NCI-H524 treated with DMSO at 0.1 percent for 48 hours (cell line): ENCODE measurements at regions not wholly inside any gene's neighbourhood (a gene's known extent, or its start where the extent isn't known, plus 50 kb on each side); places are given as distances from the start of the nearest gene placed in this dataset.

ENCODE experiments used
- DNase-seq: peaks from one replicate; lab custom pipeline; 2025; lab: John Stamatoyannopoulos, UW

DNA sequence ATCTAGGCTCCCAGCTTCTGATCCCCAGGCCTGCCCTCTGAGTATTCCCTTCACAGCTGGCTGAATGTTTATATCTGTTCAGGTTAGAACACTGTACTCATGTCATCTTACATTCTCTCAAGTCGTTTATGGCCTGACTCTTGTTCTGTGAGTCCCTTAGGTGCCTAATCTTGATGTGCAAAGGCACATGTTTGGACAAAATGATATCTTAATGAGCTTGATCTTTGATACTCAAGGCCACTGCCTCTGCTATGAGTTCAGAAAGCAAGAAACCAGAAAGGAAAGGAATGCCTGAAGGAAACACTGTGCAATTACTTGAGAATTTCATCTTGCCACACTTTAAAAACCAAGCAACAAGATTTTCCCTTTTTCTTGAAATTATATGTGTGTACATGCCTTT lies 391.8 kb upstream of the ZNF608 start:
- DNase-seq, result no peak

DNA sequence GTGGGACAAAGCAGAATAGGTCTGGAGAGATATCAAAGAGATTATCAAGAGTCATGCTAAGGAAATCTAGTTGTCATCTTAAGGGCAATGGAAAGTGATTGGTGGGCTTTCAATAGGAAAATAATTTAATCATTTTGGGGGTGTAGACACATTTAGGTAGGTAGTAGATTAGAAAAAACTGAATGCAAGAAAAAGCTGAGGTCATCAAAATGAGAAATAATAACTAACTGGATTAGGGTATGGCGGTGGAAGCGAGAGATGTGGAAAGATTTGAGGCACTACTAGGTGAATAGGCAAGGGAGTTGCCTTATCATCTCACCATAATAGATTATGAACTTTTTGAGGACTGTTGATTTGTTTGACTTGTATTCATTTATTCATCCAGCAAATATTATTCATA lies 393.2 kb upstream of the ZNF608 start:
- no peak for DNase-seq

GRCh38 chr5:125140220-125140619 lies 393.8 kb upstream of the ZNF608 start:
- DNase-seq, result no peak

DNA sequence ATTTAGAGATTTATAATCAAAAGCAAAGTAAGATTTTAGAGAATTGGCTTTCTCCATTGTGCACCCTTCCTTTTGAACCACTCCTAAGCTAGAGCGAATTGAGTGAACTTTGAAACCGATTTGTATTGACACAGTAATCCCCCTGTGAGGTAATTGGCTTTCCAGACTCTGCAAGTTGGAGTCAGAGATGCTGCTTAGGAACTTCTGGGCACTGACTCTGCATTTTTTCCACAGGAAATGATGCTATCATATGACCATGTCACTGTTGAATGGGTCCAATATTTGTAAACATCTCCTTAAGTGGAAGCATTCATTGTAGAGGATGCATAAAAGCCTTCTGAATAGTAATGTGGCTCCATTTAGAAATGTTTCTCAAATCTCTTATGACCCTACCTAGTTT lies 394.4 kb upstream of the ZNF608 start:
- no peak for DNase-seq

DNA sequence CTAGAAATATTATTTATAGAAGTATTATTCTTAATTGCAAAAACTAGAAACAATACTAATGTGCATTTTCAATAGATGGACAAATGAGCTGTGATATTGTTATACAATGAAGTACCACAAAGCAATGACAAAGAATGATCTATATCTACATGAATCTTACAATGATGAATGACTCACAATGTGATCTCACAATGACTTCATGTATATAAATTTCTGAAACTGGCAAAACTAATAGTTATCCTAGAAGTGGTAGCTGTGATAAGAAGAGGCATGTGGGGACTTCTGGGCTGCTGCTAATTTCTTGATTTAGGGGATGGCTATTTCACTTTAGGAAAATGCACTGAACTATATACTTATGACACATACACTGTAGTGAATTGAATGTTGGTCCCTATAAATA lies 396.0 kb upstream of the ZNF608 start:
- DNase-seq, result no peak

DNA sequence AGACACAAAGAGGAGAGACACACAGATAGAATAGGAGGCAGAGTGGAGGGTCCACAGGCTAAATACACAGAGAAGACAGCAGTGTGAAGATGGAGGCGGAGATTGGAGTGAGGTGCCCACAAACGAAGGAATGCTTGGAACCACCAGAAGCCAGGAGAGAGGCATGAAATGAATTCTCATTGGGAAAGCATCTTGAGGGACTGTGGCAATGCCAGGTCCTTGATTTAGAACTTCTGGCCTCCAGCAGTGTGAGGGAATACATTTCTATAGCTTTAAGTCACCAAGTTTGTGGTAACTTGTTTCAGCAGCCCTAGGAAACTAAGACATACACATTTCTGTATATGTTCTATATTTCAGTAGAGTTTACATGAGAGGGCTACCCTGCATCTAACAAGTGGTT lies 396.6 kb upstream of the ZNF608 start:
- DNase-seq, result no peak

GRCh38 chr5:125148076-125148475 lies 401.6 kb upstream of the ZNF608 start:
- no peak for DNase-seq

DNA sequence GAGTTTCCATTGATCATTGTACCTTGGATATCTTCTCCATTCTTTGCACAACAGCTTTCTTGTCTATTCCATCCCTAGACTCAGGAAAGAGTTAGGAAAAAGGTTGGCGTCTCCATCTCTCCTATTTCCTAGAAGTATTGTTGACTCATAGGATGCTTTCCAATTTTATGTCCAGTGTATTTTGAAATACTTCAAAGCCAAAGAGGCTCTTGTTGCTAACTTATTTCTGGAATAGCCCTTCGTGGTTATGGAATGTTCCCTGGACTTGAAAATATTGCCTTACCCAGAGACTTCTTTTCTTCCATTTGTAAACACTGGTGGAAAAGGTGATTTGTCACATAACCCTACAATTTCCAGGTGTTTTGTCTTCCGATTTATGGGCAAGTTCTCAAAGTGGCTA lies 402.3 kb upstream of the ZNF608 start:
- DNase-seq, result no peak

DNA sequence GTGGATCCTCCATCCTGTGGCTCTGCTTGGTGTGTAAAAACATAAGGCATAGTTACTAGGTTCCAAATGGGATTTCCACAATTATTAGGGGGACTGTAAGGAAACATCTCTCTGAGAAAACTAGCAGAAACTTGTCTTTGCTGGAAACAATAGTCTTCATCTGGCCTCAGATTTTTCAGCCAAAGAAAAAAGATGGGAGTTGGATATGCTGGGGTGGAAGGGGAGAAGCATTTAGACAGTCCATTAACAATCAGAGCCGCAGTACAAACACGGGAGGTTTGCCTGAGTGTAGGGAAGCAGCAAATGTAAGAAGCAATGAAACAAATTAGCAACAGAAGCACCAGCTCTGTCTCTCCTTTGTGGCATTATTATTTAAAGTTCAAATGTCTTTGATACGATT lies 402.7 kb upstream of the ZNF608 start:
- DNase-seq, result no peak

DNA sequence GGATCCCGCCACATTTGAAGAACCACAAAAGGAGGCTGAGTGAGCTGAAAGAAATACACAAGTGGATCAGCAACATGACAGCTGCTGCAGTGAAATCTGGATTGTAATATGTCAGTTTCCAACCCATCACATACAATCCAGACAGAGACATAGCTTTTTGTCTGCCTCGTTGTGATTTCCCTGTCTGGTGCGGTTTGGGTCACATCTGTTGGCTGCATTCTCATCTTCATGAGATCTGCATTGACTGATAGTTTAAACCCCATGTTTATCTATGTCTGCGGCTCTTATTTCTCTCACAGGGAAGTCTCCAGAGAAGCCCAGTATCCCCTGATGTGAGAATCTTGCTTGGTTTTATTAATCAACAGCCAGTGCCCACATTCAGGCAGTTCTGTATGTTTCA lies 403.1 kb upstream of the ZNF608 start:
- no peak for DNase-seq

DNA sequence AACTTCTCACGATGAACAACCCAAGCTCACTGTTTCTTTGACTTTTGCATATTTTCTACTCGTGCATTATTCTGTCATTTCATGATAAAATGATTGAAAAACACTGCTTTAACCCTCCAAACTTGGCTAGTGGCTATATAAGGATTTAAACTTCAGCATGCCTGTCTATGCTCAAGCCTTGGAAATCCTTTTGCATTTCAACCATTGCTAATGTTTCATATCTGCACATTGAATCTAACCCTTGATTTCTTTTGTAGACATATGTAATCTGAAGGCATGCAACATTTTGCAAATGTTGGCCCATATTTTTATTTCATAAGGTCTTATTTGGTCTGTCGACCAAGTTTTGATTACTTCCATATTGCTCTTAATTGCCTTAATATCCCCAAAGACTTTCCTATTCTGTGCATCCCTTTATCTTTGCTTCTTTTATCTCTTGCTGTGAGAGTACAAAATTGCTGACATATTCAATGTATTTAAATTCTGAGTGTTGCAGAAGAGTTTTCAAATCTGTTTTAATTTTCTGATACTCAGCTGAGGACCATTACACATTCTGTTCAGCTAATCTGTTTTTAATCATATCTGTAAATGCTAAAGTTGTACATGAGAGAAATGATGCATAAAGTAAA lies 403.7 kb upstream of the ZNF608 start:
- no peak for DNase-seq

- no peak for DNase-seq
Observed at GRCh38 chr5:125151150-125151900, 404.9 kb upstream of the ZNF608 start.

DNA sequence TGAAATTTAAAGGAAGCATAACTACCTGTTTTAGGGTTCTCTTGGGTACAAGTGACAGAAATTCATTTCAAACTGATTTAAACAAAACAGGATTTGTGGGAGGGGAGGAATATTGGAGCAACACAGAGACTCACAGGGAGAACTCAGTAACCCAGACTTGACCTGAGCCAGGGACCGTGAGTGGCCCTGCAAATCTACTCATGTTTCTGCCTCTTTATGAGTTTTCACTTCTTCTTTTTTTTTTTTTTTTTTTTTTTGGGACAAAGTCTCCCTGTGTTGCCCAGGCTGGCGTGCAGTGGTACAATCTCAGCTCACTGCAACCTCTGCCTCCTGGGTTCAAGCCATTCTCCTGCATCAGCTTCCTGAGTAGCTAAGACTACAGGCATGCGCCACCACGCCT lies 405.6 kb upstream of the ZNF608 start:
- DNase-seq, result no peak

DNA sequence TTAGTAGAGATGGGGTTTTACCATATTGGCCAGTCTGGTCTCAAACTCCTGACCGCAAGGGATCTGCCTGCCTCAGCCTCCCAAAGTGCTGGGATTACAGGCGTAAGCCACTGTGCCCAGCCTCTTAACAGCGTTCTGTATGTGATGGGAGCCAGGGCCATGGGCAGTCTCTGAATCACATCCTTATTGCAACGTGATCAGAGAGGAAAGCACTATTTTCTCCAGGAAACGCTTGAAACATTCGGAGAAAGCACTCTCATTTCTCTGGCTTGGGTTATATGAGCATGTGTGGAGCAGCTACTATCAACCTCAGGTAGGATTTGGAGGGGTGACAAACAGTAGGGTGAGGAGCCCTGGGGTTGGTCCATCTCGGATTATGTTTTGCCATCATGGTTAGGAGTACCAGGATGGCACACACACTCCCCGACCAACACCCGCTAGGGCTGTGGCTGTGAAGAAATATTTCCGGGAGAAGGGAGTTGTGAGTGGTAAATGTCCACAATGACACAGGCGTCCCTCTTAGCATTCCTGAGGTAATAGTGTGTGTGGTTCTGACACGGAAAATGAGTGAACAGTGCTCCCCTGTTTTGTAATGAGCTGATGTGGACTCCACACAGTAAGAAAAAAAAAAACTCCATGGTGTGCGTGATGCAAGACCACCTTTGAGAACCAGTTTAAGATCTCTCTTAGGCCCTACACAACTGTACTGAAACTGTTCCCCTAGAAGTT lies 406.2 kb upstream of the ZNF608 start:
- no peak for DNase-seq

GRCh38 chr5:125153231-125153630 lies 406.8 kb upstream of the ZNF608 start:
- DNase-seq, result no peak

GRCh38 chr5:125154301-125155110 lies 408.1 kb upstream of the ZNF608 start:
- DNase-seq, result no peak

GRCh38 chr5:125160787-125161502 lies 414.5 kb upstream of the ZNF608 start:
- no peak for DNase-seq

GRCh38 chr5:125162714-125163113 lies 416.3 kb upstream of the ZNF608 start:
- no peak for DNase-seq

- DNase-seq, result no peak
Observed at GRCh38 chr5:125169396-125169795, 423.0 kb upstream of the ZNF608 start.

DNA sequence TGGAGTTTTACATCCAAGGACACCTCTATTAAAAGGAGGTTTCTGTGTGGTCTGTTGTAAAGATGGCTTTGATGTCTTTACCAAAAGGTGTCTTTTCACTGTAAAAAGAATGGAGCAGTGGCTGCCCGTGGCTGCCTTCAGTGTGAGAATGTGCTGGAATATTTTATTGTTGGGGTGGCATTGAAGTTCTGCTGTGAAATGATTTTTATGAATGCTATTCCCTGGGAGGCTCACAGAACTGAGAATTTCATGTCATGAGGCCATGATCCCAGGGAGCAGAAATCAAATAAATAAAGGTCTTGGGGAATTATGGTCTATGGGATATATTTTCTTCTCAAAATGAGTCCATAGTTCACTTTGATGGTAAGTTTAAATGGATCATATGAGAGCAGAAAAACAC lies 425.2 kb upstream of the ZNF608 start:
- no peak for DNase-seq

GRCh38 chr5:125175348-125176004 lies 429.0 kb upstream of the ZNF608 start:
- no peak for DNase-seq
